OCI-LY7 (cell line): ENCODE measurements at regions not wholly inside any gene's neighbourhood (a gene's known extent, or its start where the extent isn't known, plus 50 kb on each side); places are given as distances from the start of the nearest gene placed in this dataset.
"Not testable (repeated sequence)": the region's sequence is repeated elsewhere in the genome, so short reads cannot be mapped to it uniquely, and the experiment has no call there.

ENCODE experiments used
- EZH2phosphoT487 ChIP-seq: fragments of 200-600 bp; sonication (generic); IDR thresholded peaks from 2 replicates; pipeline ENCODE4 v1.6.1; 2018; ENCODE audit warnings: low read depth, borderline replicate concordance, mild to moderate bottlenecking, mixed run types, antibody characterized with exemption, low read length, moderate library complexity, mixed read lengths
- TF ChIP-seq, protein P1 (sequence below): fragments of 200-600 bp; sonication (generic); conservative IDR thresholded peaks from 2 replicates; pipeline ENCODE4 v1.5.1; 2014; ENCODE audit warnings: mild to moderate bottlenecking, antibody characterized with exemption, low read length, moderate library complexity, mixed read lengths

DNA sequence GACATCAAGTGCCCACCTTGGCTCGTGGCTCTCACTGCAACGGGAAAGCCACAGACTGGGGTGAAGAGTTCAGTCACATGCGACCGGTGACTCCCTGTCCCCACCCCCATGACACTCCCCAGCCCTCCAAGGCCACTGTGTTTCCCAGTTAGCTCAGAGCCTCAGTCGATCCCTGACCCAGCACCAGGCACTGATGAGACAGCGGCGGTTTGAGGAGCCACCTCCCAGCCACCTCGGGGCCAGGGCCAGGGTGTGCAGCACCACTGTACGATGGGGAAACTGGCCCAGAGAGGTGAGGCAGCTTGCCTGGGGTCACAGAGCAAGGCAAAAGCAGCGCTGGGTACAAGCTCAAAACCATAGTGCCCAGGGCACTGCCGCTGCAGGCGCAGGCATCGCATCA is 266.0 kb downstream of the OR4F29 start:
- TF ChIP-seq, protein P1, sequence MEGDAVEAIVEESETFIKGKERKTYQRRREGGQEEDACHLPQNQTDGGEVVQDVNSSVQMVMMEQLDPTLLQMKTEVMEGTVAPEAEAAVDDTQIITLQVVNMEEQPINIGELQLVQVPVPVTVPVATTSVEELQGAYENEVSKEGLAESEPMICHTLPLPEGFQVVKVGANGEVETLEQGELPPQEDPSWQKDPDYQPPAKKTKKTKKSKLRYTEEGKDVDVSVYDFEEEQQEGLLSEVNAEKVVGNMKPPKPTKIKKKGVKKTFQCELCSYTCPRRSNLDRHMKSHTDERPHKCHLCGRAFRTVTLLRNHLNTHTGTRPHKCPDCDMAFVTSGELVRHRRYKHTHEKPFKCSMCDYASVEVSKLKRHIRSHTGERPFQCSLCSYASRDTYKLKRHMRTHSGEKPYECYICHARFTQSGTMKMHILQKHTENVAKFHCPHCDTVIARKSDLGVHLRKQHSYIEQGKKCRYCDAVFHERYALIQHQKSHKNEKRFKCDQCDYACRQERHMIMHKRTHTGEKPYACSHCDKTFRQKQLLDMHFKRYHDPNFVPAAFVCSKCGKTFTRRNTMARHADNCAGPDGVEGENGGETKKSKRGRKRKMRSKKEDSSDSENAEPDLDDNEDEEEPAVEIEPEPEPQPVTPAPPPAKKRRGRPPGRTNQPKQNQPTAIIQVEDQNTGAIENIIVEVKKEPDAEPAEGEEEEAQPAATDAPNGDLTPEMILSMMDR, result not testable (repeated sequence)
- not testable (repeated sequence) for TF ChIP-seq EZH2phosphoT487
